HEK293 (cell line): ENCODE measurements at regions not wholly inside any gene's neighbourhood (a gene's known extent, or its start where the extent isn't known, plus 50 kb on each side); places are given as distances from the start of the nearest gene placed in this dataset.

Source experiments
- ATF2 ChIP-seq: fragments of 450-650 bp; formaldehyde crosslinking; IDR thresholded peaks from 2 replicates; pipeline ENCODE4 v1.5.1; 2016; ENCODE audit warnings: missing biosample characterization, missing genetic modification characterization, low read depth
- ZFP3 ChIP-seq: fragments of 450-650 bp; formaldehyde crosslinking; IDR thresholded peaks from 2 replicates; pipeline ENCODE4 v1.5.1; 2016; ENCODE audit warnings: low read depth, missing biosample characterization, missing genetic modification characterization
- ZNF16 ChIP-seq: fragments of 450-650 bp; formaldehyde crosslinking; IDR thresholded peaks from 2 replicates; pipeline ENCODE4 v1.5.1; 2016; ENCODE audit warnings: low read depth, missing biosample characterization, missing genetic modification characterization
- ZNF423 ChIP-seq: fragments of 450-650 bp; formaldehyde crosslinking; IDR thresholded peaks from 2 replicates; pipeline ENCODE4 v1.5.1; 2016; ENCODE audit warnings: missing biosample characterization, missing genetic modification characterization
- ZNF473 ChIP-seq: fragments of 450-650 bp; formaldehyde crosslinking; IDR thresholded peaks from 2 replicates; pipeline ENCODE4 v1.5.1; 2017; ENCODE audit warnings: missing biosample characterization, missing genetic modification characterization
- TF ChIP-seq, protein P1 (sequence below): fragments of 450-650 bp; formaldehyde crosslinking; IDR thresholded peaks from 2 replicates; pipeline ENCODE4 v1.5.1; 2016; ENCODE audit warnings: missing biosample characterization, missing genetic modification characterization
- TF ChIP-seq, protein P2 (sequence below): fragments of 450-650 bp; formaldehyde crosslinking; IDR thresholded peaks from 2 replicates; pipeline ENCODE4 v1.5.1; 2016; ENCODE audit warnings: missing biosample characterization, missing genetic modification characterization

DNA sequence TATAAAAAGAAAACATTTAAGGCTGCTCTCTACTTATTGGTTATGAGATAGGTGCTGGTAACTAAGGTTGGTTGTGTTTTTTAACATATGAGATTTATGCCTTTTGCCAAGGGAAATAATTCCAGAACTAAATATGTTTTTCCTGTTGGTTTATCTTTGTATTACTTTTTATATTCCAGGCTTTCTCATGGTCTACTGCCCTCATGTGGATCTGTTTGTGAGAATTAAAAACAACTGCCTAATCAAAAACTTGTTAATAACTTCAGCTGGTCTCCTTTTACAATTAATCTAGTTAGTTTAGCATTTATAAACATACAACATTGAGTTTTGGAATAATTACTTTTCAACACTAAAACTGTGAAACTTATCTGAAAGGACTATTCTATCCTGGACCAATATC is 1208.3 kb downstream of the ADGRL3 start:
- TF ChIP-seq ZNF16 (tag by site-specific recombination) (no peak), ZFP3 (tag by site-specific recombination) (no peak), ATF2 (tag by site-specific recombination) (no peak), ZNF473 (tag by site-specific recombination) (no peak), ZNF423 (no peak)
- TF ChIP-seq, protein P1, sequence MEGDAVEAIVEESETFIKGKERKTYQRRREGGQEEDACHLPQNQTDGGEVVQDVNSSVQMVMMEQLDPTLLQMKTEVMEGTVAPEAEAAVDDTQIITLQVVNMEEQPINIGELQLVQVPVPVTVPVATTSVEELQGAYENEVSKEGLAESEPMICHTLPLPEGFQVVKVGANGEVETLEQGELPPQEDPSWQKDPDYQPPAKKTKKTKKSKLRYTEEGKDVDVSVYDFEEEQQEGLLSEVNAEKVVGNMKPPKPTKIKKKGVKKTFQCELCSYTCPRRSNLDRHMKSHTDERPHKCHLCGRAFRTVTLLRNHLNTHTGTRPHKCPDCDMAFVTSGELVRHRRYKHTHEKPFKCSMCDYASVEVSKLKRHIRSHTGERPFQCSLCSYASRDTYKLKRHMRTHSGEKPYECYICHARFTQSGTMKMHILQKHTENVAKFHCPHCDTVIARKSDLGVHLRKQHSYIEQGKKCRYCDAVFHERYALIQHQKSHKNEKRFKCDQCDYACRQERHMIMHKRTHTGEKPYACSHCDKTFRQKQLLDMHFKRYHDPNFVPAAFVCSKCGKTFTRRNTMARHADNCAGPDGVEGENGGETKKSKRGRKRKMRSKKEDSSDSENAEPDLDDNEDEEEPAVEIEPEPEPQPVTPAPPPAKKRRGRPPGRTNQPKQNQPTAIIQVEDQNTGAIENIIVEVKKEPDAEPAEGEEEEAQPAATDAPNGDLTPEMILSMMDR (tag by site-specific recombination) = no peak
- TF ChIP-seq, protein P2, sequence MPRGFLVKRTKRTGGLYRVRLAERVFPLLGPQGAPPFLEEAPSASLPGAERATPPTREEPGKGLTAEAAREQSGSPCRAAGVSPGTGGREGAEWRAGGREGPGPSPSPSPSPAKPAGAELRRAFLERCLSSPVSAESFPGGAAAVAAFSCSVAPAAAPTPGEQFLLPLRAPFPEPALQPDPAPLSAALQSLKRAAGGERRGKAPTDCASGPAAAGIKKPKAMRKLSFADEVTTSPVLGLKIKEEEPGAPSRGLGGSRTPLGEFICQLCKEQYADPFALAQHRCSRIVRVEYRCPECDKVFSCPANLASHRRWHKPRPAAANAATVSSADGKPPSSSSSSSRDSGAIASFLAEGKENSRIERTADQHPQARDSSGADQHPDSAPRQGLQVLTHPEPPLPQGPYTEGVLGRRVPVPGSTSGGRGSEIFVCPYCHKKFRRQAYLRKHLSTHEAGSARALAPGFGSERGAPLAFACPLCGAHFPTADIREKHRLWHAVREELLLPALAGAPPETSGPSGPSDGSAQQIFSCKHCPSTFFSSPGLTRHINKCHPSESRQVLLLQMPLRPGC (tag by site-specific recombination) = no peak
